GM10266 (cell line): ENCODE measurements at regions not wholly inside any gene's neighbourhood (a gene's known extent, or its start where the extent isn't known, plus 50 kb on each side); places are given as distances from the start of the nearest gene placed in this dataset.

Source experiments
- DNase-seq: peaks from one replicate; pipeline ENCODE4 v3.0.0; 2012; ENCODE audit errors: extremely low spot score
- TF ChIP-seq, protein P1 (sequence below): IDR thresholded peaks from 2 replicates; pipeline ENCODE4 v1.5.1; 2012; ENCODE audit warnings: mild to moderate bottlenecking, low read depth; ENCODE audit not compliant: control insufficient read depth, insufficient read depth; ENCODE audit errors: missing control alignments

GRCh38 chrX:97728215-97728614, 844.5 kb downstream of the RPA4 start:
- DNase-seq: no peak
- TF ChIP-seq, protein P1, sequence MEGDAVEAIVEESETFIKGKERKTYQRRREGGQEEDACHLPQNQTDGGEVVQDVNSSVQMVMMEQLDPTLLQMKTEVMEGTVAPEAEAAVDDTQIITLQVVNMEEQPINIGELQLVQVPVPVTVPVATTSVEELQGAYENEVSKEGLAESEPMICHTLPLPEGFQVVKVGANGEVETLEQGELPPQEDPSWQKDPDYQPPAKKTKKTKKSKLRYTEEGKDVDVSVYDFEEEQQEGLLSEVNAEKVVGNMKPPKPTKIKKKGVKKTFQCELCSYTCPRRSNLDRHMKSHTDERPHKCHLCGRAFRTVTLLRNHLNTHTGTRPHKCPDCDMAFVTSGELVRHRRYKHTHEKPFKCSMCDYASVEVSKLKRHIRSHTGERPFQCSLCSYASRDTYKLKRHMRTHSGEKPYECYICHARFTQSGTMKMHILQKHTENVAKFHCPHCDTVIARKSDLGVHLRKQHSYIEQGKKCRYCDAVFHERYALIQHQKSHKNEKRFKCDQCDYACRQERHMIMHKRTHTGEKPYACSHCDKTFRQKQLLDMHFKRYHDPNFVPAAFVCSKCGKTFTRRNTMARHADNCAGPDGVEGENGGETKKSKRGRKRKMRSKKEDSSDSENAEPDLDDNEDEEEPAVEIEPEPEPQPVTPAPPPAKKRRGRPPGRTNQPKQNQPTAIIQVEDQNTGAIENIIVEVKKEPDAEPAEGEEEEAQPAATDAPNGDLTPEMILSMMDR: no peak

GRCh38 chrX:97740044-97740443, 856.3 kb downstream of the RPA4 start:
- DNase-seq: no peak

DNA sequence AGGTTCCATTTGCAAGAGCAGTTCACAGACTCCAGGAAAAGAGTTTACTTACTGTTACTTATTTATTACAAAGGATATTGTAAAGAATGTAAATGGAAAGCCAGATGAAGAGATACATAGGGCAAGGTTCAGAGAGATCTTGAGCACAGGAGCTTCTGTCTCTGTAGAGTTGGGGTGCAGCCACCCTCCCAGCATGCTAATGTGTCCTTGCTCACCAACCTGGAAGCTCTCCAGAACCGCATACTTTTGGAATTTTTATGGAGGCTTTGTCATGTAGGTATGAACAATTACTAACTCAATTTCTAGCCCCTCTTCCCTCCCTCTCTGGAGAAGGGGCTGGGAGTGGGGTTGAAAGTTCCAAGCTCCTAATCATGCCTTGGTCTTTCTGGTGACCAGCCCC, 857.2 kb downstream of the RPA4 start:
- no peak for DNase-seq
- TF ChIP-seq, protein P1: no peak

More at GRCh38 chrX:97740044-97740443, 856.3 kb downstream of the RPA4 start:
- TF ChIP-seq, protein P1: no peak

DNA sequence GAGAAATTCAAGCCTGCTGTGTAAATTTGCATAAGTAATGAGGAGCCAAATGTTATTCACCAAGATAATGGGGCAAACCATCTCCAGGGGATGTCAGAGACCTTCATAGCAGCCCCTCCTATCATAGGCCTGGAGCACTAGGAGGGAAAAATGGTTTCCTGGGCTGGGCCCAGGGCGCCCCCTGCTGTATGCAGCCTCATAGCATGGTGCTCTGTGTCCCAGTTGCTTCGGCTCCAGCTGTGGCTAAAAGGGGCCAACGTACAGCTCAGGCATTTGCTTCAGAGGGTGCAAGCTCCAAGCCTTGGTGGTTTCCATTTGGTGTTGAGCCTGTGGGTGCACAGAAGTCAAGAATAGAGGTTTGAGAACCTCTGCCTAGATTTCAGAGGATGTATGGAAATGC, 859.3 kb downstream of the RPA4 start:
- TF ChIP-seq, protein P1: peak; percentile 18
- no peak for DNase-seq

- no peak for DNase-seq
- TF ChIP-seq, protein P1: no peak
Measured at GRCh38 chrX:97747346-97747745, 863.6 kb downstream of the RPA4 start.

DNA sequence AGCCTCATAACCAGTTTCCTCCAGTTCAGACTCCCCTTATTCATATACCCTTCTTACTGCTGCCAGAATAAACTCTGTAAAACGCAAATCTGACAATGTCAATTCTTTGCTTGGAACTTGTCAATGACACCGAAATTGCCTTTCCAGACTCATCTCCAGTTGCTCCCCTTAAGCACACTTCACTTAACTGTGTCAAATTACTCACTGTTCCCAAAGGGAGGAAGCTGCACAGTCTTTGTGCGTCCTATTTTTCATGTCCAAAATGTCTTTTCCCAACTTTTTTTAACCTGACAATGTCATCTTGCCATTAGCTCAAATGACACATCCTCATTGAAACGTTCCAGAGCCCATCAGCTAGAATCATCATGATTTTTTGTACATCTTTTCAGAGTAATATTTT, 867.3 kb downstream of the RPA4 start:
- TF ChIP-seq, protein P1: no peak
- no peak for DNase-seq

GRCh38 chrX:97751735-97752134, 868.0 kb downstream of the RPA4 start:
- no peak for DNase-seq
- TF ChIP-seq, protein P1: no peak

- TF ChIP-seq, protein P1: no peak
- DNase-seq: no peak
Measured at GRCh38 chrX:97756879-97757278, 873.2 kb downstream of the RPA4 start.
